K562 (cell line): ENCODE measurements at regions not wholly inside any gene's neighbourhood (a gene's known extent, or its start where the extent isn't known, plus 50 kb on each side); places are given as distances from the start of the nearest gene placed in this dataset.

Experiments used
- CBFB ChIP-seq: sonication (generic); formaldehyde crosslinking; IDR thresholded peaks from 2 replicates; pipeline ENCODE4 v1.4.0; 2020; ENCODE audit warnings: mild to moderate bottlenecking, missing genetic modification reagents
- CHAMP1 ChIP-seq: fragments of 450-650 bp; IDR thresholded peaks from 2 replicates; pipeline ENCODE4 v1.6.1; 2016; ENCODE audit warnings: mild to moderate bottlenecking
- CSDE1 ChIP-seq, 2 experiments: fragments of 450-650 bp; IDR thresholded peaks; 2 replicates each; pipeline ENCODE4 v1.6.1; 2016; ENCODE audit warnings: mild to moderate bottlenecking in 1 of 2
- CTCFL ChIP-seq: IDR thresholded peaks from 2 replicates; pipeline ENCODE4 v1.6.1; 2011; ENCODE audit warnings: borderline replicate concordance, low read depth, mild to moderate bottlenecking, moderate library complexity, low read length; ENCODE audit not compliant: insufficient read depth, poor library complexity, severe bottlenecking
- DIDO1 ChIP-seq: fragments of 450-650 bp; IDR thresholded peaks from 2 replicates; pipeline ENCODE4 v1.6.1; 2016; ENCODE audit warnings: low read depth, missing biosample characterization, missing genetic modification characterization
- ETV5 ChIP-seq: sonication (generic); formaldehyde crosslinking; IDR thresholded peaks from 2 replicates; pipeline ENCODE4 v1.4.0; 2020; ENCODE audit warnings: low read depth, mild to moderate bottlenecking, missing genetic modification reagents
- EWSR1 ChIP-seq: fragments of 450-650 bp; IDR thresholded peaks from 2 replicates; pipeline ENCODE4 v1.6.1; 2018; ENCODE audit warnings: borderline replicate concordance, mild to moderate bottlenecking, low read depth, moderate library complexity; ENCODE audit not compliant: partially characterized antibody
- HNRNPK ChIP-seq: fragments of 200-400 bp; formaldehyde crosslinking; IDR thresholded peaks from one replicate; pipeline ENCODE4 v1.6.1; 2018; ENCODE audit warnings: mild to moderate bottlenecking, low read depth, low read length; ENCODE audit not compliant: poor library complexity, severe bottlenecking
- IFI16 ChIP-seq: fragments of 250-450 bp; sonication (Bioruptor Pico); IDR thresholded peaks from 2 replicates; pipeline ENCODE4 v2.1.2; 2022; ENCODE audit warnings: mild to moderate bottlenecking, inconsistent platforms
- JUNB ChIP-seq: fragments of 450-650 bp; formaldehyde crosslinking; conservative IDR thresholded peaks from 2 replicates; pipeline ENCODE4 v1.4.0; 2020; ENCODE audit warnings: mild to moderate bottlenecking
- MAFF ChIP-seq: IDR thresholded peaks from 2 replicates; pipeline ENCODE4 v1.6.1; 2012; ENCODE audit warnings: low read length, improper control_type of control experiment
- MNT ChIP-seq, 2 experiments: fragments of 450-650 bp; conservative IDR thresholded peaks; 2 replicates each; pipeline ENCODE4 v1.6.1; 2017; ENCODE audit warnings: mild to moderate bottlenecking in 2 of 2, moderate library complexity in 2 of 2
- NFE2L1 ChIP-seq: fragments of 450-650 bp; IDR thresholded peaks from 2 replicates; pipeline ENCODE4 v1.6.1; 2016; ENCODE audit warnings: missing genetic modification characterization, low read depth, mild to moderate bottlenecking, missing compliant biosample characterization, moderate library complexity, borderline replicate concordance
- SUPT5H ChIP-seq: fragments of 450-650 bp; IDR thresholded peaks from 2 replicates; pipeline ENCODE4 v1.6.1; 2016
- TAF15 ChIP-seq: fragments of 200-400 bp; formaldehyde crosslinking; IDR thresholded peaks from 2 replicates; pipeline ENCODE4 v1.6.1; 2017; ENCODE audit warnings: mild to moderate bottlenecking, low read depth, low read length, moderate library complexity
- U2AF2 ChIP-seq: fragments of 200-400 bp; formaldehyde crosslinking; optimal IDR thresholded peaks from 2 replicates; pipeline ENCODE3; 2017; ENCODE audit warnings: low read depth, mild to moderate bottlenecking, low read length
- ZBTB34 ChIP-seq: fragments of 250-450 bp; sonication (Bioruptor Pico); IDR thresholded peaks from 2 replicates; pipeline ENCODE4 v1.8.0; 2021; ENCODE audit warnings: mild to moderate bottlenecking, moderate library complexity
- ZBTB7A ChIP-seq: IDR thresholded peaks from 2 replicates; pipeline ENCODE4 v1.6.1; 2011; ENCODE audit warnings: low read depth, mild to moderate bottlenecking, low read length, moderate library complexity, borderline replicate concordance; ENCODE audit not compliant: control insufficient read depth
- ZNF24 ChIP-seq: fragments of 450-650 bp; IDR thresholded peaks from 2 replicates; pipeline ENCODE4 v1.6.1; 2016
- ZNF311 ChIP-seq: fragments of 250-450 bp; sonication (Bioruptor Pico); IDR thresholded peaks from 2 replicates; pipeline ENCODE4 v1.4.0; 2020; ENCODE audit warnings: mild to moderate bottlenecking, moderate library complexity
- ZNF707 ChIP-seq: fragments of 250-450 bp; sonication (Bioruptor Pico); conservative IDR thresholded peaks from 2 replicates; pipeline ENCODE4 v1.8.0; 2022; ENCODE audit warnings: inconsistent platforms, mild to moderate bottlenecking, moderate library complexity

DNA sequence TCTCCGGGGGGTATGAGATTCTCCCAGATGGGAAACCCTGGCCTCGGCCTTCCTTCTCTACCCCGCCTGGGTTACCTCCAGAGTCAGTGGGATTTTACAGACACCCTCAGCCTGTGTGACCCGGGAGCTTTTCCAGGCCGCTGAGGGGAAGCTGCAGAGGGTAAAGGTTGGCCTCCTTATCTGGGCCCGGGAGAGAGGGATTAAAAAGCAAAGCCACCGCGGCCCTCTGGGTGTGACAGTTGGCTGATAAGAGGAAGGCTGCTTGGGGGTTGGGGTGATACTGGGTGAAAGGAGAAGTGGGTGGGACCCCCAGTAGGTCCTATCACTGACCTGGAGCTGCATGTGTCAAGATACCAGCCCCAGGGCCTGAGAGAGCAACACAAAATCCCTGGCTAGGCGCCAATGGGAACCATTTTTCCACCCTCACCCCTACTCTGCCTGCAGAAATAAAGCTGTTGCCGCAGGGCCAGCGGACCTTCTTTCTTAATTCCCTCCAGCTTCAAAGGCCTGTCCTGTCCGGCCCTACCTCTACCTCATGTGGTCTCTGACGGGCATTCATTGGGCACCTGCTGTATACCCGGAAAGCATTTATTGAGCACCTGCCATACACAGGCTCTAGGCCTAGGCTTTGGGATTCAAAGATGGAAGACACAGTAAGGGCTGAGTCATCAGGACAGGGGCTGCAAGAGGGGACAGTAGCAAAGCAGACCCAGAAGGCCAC is 77.6 kb upstream of the GSE1 start (continued):
- no peak for TF ChIP-seq ZBTB34 (CRISPR knock-in tag)
- TF ChIP-seq NFE2L1 (tag): 0 out of 2 replicates have a peak, but pooled peaks have one; percentile 12
- peak; percentile 69; the same call in 1 of the 2 replicates for TF ChIP-seq ZNF707
- TF ChIP-seq ZBTB7A: peak; percentile 97
- TF ChIP-seq CSDE1 (IDR thresholded peaks at IDR 0.05): peak in 1 of 2 experiments; percentile 41; a peak in 1 of 4 replicates
- TF ChIP-seq ETV5 (CRISPR knock-in tag): peak; percentile 80
- TF ChIP-seq ZNF311 (CRISPR knock-in tag): peak; percentile 83
- no peak for TF ChIP-seq ZNF24
- peak; percentile 77; the same call in 1 of the 2 replicates for TF ChIP-seq CBFB (CRISPR knock-in tag)
- TF ChIP-seq EWSR1: no peak
- peak; percentile 84 for TF ChIP-seq IFI16 (CRISPR knock-in tag)
- no peak for TF ChIP-seq SUPT5H
- TF ChIP-seq JUNB (CRISPR knock-in tag): 0 out of 2 replicates have a peak, but pooled peaks have one; percentile 37
- TF ChIP-seq HNRNPK: no peak
- peak; percentile 85; the same call in 1 of the 2 replicates for TF ChIP-seq CHAMP1
- TF ChIP-seq MNT (conservative IDR thresholded peaks at IDR 0.05): peak; percentile 85 to 95
- TF ChIP-seq TAF15: no peak
- TF ChIP-seq MAFF: peak; percentile 54
- no peak for TF ChIP-seq CTCFL
- TF ChIP-seq DIDO1 (tag): no peak
- TF ChIP-seq U2AF2: no peak
